HEK293T (cell line): ENCODE measurements at regions not wholly inside any gene's neighbourhood (a gene's known extent, or its start where the extent isn't known, plus 50 kb on each side); places are given as distances from the start of the nearest gene placed in this dataset.

Source experiments
- CTCF ChIA-PET: fragments of 350-600 bp; formaldehyde crosslinking; extraction: SDS; loops from one replicate; lab custom pipeline; 2021; ENCODE audit warnings: antibody characterized with exemption, inconsistent platforms; lab: Yijun Ruan, JAX
- POLR2A ChIA-PET: fragments of 350-600 bp; formaldehyde crosslinking; extraction: SDS; loops from one replicate; lab custom pipeline; 2020; ENCODE audit warnings: antibody characterized with exemption, inconsistent platforms; lab: Yijun Ruan, JAX
- DNase-seq: peaks from one replicate; pipeline ENCODE4 v3.0.0; 2012; ENCODE audit warnings: mixed read lengths; ENCODE audit errors: extremely low spot score
- ARNT ChIP-seq: fragments of 450-650 bp; IDR thresholded peaks from 2 replicates; pipeline ENCODE4 v1.6.1; 2017; ENCODE audit warnings: mild to moderate bottlenecking
- BHLHE40 ChIP-seq: fragments of 450-650 bp; IDR thresholded peaks from 2 replicates; pipeline ENCODE4 v1.6.1; 2016; ENCODE audit warnings: mild to moderate bottlenecking, moderate library complexity, borderline replicate concordance
- CTBP1 ChIP-seq: fragments of 450-650 bp; IDR thresholded peaks from 2 replicates; pipeline ENCODE4 v1.6.1; 2016; ENCODE audit warnings: borderline replicate concordance
- ELF4 ChIP-seq: fragments of 450-650 bp; IDR thresholded peaks from 2 replicates; pipeline ENCODE4 v1.6.1; 2017; ENCODE audit warnings: antibody characterized with exemption
- FOXA1 ChIP-seq: fragments of 450-650 bp; IDR thresholded peaks from 2 replicates; pipeline ENCODE4 v1.6.1; 2016; ENCODE audit warnings: mild to moderate bottlenecking
- FOXK2 ChIP-seq: fragments of 450-650 bp; IDR thresholded peaks from 2 replicates; pipeline ENCODE4 v1.6.1; 2016; ENCODE audit warnings: mild to moderate bottlenecking
- FOXM1 ChIP-seq: fragments of 450-650 bp; IDR thresholded peaks from 2 replicates; pipeline ENCODE4 v1.6.1; 2017; ENCODE audit warnings: mild to moderate bottlenecking, borderline replicate concordance
- HDGF ChIP-seq: fragments of 450-650 bp; IDR thresholded peaks from 2 replicates; pipeline ENCODE4 v1.6.1; 2017; ENCODE audit warnings: antibody characterized with exemption, borderline replicate concordance
- L3MBTL2 ChIP-seq: fragments of 450-650 bp; conservative IDR thresholded peaks from 2 replicates; pipeline ENCODE4 v1.6.1; 2016; ENCODE audit warnings: mild to moderate bottlenecking
- LEF1 ChIP-seq: fragments of 450-650 bp; IDR thresholded peaks from 2 replicates; pipeline ENCODE4 v1.6.1; 2017; ENCODE audit warnings: mild to moderate bottlenecking, borderline replicate concordance
- NFRKB ChIP-seq: fragments of 450-650 bp; IDR thresholded peaks from 2 replicates; pipeline ENCODE4 v1.6.1; 2016; ENCODE audit warnings: mild to moderate bottlenecking, moderate library complexity
- SP1 ChIP-seq: fragments of 450-650 bp; IDR thresholded peaks from 2 replicates; pipeline ENCODE4 v1.6.1; 2017
- SUZ12 ChIP-seq: fragments of 450-650 bp; IDR thresholded peaks from 2 replicates; pipeline ENCODE4 v1.6.1; 2016; ENCODE audit warnings: mild to moderate bottlenecking
- TARDBP ChIP-seq: fragments of 450-650 bp; IDR thresholded peaks from 2 replicates; pipeline ENCODE4 v1.6.1; 2016
- ZNF384 ChIP-seq: fragments of 450-650 bp; IDR thresholded peaks from 2 replicates; pipeline ENCODE4 v1.6.1; 2016
- TF ChIP-seq, protein P1 (sequence below): fragments of 450-650 bp; IDR thresholded peaks from 2 replicates; pipeline ENCODE4 v1.6.1; 2016

- ChIA-PET POLR2A (no interaction called here), CTCF (no interaction called here)
- no peak for TF ChIP-seq FOXM1
- TF ChIP-seq ZNF384 = no peak
- TF ChIP-seq HDGF = no peak
- no peak for TF ChIP-seq L3MBTL2
- no peak for TF ChIP-seq NFRKB
- no peak for TF ChIP-seq FOXA1
- TF ChIP-seq TARDBP = no peak
- no peak for TF ChIP-seq BHLHE40
- no peak for TF ChIP-seq SP1
- no peak for TF ChIP-seq FOXK2
- no peak for TF ChIP-seq ARNT
- TF ChIP-seq SUZ12 = no peak
- no peak for TF ChIP-seq ELF4
- no peak for TF ChIP-seq LEF1
- TF ChIP-seq, protein P1, sequence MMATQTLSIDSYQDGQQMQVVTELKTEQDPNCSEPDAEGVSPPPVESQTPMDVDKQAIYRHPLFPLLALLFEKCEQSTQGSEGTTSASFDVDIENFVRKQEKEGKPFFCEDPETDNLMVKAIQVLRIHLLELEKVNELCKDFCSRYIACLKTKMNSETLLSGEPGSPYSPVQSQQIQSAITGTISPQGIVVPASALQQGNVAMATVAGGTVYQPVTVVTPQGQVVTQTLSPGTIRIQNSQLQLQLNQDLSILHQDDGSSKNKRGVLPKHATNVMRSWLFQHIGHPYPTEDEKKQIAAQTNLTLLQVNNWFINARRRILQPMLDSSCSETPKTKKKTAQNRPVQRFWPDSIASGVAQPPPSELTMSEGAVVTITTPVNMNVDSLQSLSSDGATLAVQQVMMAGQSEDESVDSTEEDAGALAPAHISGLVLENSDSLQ = no peak
- TF ChIP-seq CTBP1 = no peak
- DNase-seq = no peak
Observed at GRCh38 chr5:166570865-166571264, 1720.6 kb upstream of the WWC1 start.

- TF ChIP-seq HDGF = no peak
- TF ChIP-seq ARNT = no peak
- no peak for TF ChIP-seq FOXA1
- no peak for TF ChIP-seq BHLHE40
- TF ChIP-seq ZNF384 = no peak
- TF ChIP-seq LEF1 = no peak
- TF ChIP-seq FOXM1 = no peak
- TF ChIP-seq NFRKB = no peak
- TF ChIP-seq, protein P1 = no peak
- no peak for TF ChIP-seq L3MBTL2
- DNase-seq = no peak
- CTCF ChIA-PET = no interaction called here
- POLR2A ChIA-PET = no interaction called here
Observed at GRCh38 chr5:166571668-166572067, 1719.8 kb upstream of the WWC1 start.

- DNase-seq = no peak
- POLR2A ChIA-PET = no interaction called here
- no peak for TF ChIP-seq ARNT
- no peak for TF ChIP-seq LEF1
- no peak for TF ChIP-seq ELF4
- TF ChIP-seq, protein P1 = no peak
- TF ChIP-seq FOXA1 = no peak
- TF ChIP-seq BHLHE40 = no peak
- TF ChIP-seq ZNF384 = no peak
- TF ChIP-seq FOXM1 = no peak
- no peak for TF ChIP-seq L3MBTL2
- CTCF ChIA-PET = no interaction called here
Observed at GRCh38 chr5:166576323-166576722, 1715.1 kb upstream of the WWC1 start.

DNA sequence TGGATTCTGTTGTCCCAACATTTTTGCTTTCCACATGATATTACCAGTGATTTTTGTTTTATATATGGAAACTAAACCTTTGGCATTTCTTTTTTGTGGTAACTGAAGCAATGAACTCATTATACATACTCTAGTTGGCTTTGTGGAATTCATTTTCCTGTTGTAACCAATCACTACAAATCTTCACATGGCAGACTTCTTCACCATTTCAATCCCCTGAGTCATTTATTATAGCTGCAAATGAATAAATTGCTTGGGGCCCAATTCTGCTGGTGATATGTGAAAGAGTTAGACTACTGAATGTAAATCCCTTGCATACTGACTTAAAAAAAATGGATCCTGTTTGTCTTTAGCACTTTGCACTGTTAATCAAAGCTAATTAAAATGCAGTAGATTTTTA lies 1709.6 kb upstream of the WWC1 start:
- CTCF ChIA-PET = no interaction called here
- no peak for DNase-seq
- TF ChIP-seq FOXK2 (no peak), SUZ12 (no peak), NFRKB (no peak), LEF1 (no peak), FOXM1 (no peak), FOXA1 (no peak), ZNF384 (no peak), HDGF (no peak), ELF4 (no peak), ARNT (no peak), BHLHE40 (no peak), L3MBTL2 (no peak), SP1 (no peak), CTBP1 (no peak), TARDBP (no peak)
- TF ChIP-seq, protein P1 = no peak
- POLR2A ChIA-PET = no interaction called here

- POLR2A ChIA-PET = no interaction called here
- DNase-seq = no peak
- TF ChIP-seq LEF1 (no peak), ARNT (no peak), L3MBTL2 (no peak), NFRKB (no peak), SUZ12 (no peak), CTBP1 (no peak), HDGF (no peak), ZNF384 (no peak), FOXK2 (no peak), BHLHE40 (no peak), ELF4 (no peak), FOXM1 (no peak), TARDBP (no peak), SP1 (no peak), FOXA1 (no peak)
- TF ChIP-seq, protein P1 = no peak
- CTCF ChIA-PET = no interaction called here
Observed at GRCh38 chr5:166582416-166582815, 1709.0 kb upstream of the WWC1 start.
